Ovary (tissue), 3 donors: ENCODE measurements at regions not wholly inside any gene's neighbourhood (a gene's known extent, or its start where the extent isn't known, plus 50 kb on each side); places are given as distances from the start of the nearest gene placed in this dataset.

Source experiments
- EP300 ChIP-seq: sonication (generic); formaldehyde crosslinking; IDR thresholded peaks from one replicate; pipeline ENCODE4 v1.6.1; 2017; ENCODE audit warnings: antibody characterized with exemption
- POLR2A ChIP-seq: fragments of 450-650 bp; IDR thresholded peaks from one replicate; pipeline ENCODE4 v1.6.1; 2017; ENCODE audit warnings: antibody characterized with exemption, mild to moderate bottlenecking, moderate library complexity
- TF ChIP-seq, protein P1 (sequence below), 3 donors: fragments of 450-650 bp in 2 of 3; fragments of 200-600 bp in 1 of 3; IDR thresholded peaks; one replicate each; pipeline versions ENCODE4 v1.5.1 to v1.8.0; 2016 to 2022; ENCODE audit warnings: antibody characterized with exemption in 3 of 3, mild to moderate bottlenecking in 1 of 3
- donor health status: DM: no; HTN: no; CAD: no.

DNA sequence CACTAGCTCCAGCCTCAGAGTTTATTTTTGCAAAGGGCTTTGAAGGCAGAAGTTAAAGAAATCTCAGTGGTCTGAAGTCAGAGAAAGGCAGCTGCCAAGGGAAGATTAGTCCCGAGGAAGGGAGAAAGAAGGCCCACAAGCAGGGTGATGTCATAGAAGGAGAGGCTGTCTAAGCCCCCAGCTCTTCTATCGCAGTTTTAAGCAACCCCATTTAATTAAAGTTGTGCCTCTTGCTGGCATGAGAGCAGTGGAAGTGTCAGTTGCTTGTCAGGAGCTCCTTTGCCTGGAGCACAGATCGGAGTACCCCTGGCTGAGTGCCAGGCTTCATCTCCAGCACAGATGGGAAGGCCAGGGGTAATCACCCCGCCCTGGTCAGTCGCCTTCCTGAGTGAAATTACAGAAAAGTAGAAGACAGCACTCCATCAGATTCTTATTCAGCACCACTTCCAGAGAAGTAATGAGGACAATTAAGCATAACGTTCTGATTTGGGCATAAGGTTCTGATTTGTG lies 530.7 kb downstream of the EPHB1 start:
- TF ChIP-seq, protein P1, sequence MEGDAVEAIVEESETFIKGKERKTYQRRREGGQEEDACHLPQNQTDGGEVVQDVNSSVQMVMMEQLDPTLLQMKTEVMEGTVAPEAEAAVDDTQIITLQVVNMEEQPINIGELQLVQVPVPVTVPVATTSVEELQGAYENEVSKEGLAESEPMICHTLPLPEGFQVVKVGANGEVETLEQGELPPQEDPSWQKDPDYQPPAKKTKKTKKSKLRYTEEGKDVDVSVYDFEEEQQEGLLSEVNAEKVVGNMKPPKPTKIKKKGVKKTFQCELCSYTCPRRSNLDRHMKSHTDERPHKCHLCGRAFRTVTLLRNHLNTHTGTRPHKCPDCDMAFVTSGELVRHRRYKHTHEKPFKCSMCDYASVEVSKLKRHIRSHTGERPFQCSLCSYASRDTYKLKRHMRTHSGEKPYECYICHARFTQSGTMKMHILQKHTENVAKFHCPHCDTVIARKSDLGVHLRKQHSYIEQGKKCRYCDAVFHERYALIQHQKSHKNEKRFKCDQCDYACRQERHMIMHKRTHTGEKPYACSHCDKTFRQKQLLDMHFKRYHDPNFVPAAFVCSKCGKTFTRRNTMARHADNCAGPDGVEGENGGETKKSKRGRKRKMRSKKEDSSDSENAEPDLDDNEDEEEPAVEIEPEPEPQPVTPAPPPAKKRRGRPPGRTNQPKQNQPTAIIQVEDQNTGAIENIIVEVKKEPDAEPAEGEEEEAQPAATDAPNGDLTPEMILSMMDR (IDR thresholded peaks at IDR 0.05): no peak
- no peak for TF ChIP-seq POLR2A
- TF ChIP-seq EP300: no peak
